Motor neuron (in vitro differentiated cells): ENCODE measurements at regions not wholly inside any gene's neighbourhood (a gene's known extent, or its start where the extent isn't known, plus 50 kb on each side); places are given as distances from the start of the nearest gene placed in this dataset.

ENCODE experiments used
- ATAC-seq, 8 experiments: fragments of 200-7000 bp; cut with Tn5 transposase; replicated peaks in 6 of 8; 2 replicates each; pipeline ENCODE4 v1.8.0; 2021; ENCODE audit warnings: mild to moderate bottlenecking in 8 of 8, moderate library complexity in 8 of 8
- H3K27ac ChIP-seq, 2 donors: fragments of 250-450 bp; sonication (Bioruptor Pico); 2 replicates each; pipeline ENCODE4 v1.9.0; 2021; ENCODE audit warnings: antibody characterized with exemption in 2 of 2, mild to moderate bottlenecking in 2 of 2, moderate library complexity in 1 of 2
- H3K4me1 ChIP-seq, 2 donors: fragments of 250-450 bp; sonication (Bioruptor Pico); replicated peaks in 1 of 2; 2 replicates each; pipeline ENCODE4 v1.6.1; 2021; ENCODE audit warnings: antibody characterized with exemption in 2 of 2, mild to moderate bottlenecking in 2 of 2, moderate library complexity in 1 of 2
- H3K4me3 ChIP-seq, 5 donors: fragments of 250-450 bp; sonication (Bioruptor Pico); 2 replicates each; pipeline ENCODE4 v1.9.0; 2021; ENCODE audit warnings: antibody characterized with exemption in 5 of 5, mild to moderate bottlenecking in 5 of 5, moderate library complexity in 4 of 5
- WGBS, 10 experiments: fragments of 450-650 bp; shearing (Covaris generic); methylation state at CpG; one replicate each; pipeline ENCODE4 v1.0.0; 2022; 5-methylcytosine and 5-hydroxymethylcytosine counted together
- in situ Hi-C, 9 experiments: fragments of 400-800 bp; cut with MboI; loops; one replicate each; pipeline ENCODE4 v1.15.0; 2021; ENCODE audit warnings: low sequenced_read_pairs in 9 of 9, low pct_unique_long_range_greater_than_20kb in 2 of 9; ENCODE audit not compliant: unreplicated experiment in 9 of 9

GRCh38 chr5:110844251-110844650 is 105.4 kb downstream of the SLC25A46 start:
- in situ Hi-C loops = no loop called here
- ATAC-seq = no peak
- H3K27ac ChIP-seq = no peak overlapping the region
- H3K4me1 ChIP-seq = no peaks in the 10 kb centered on the region
- H3K4me3 ChIP-seq = no peak overlapping the region

GRCh38 chr5:110846398-110847001 is 107.7 kb downstream of the SLC25A46 start:
- no peaks in the 10 kb centered on the region for H3K4me1 ChIP-seq
- in situ Hi-C loops = no loop called here
- 4 to 90% (median 66%) methylated on average over 2 to 4 of the region's 4 CpGs for WGBS, 10 experiments
- H3K4me3 ChIP-seq = no peak overlapping the region
- peak in 3 of 8 experiments; percentile 61 to 76 (median 74) for ATAC-seq
- H3K27ac ChIP-seq = no peak overlapping the region

- ATAC-seq = no peak
- 0 to 80% (median 29%) methylated on average over 1 of the region's 1 CpG; no CpG with 5 or more reads in 3 of the 10 experiments for WGBS, 10 experiments
- in situ Hi-C loops = no loop called here
- Histone ChIP-seq H3K27ac (no peak overlapping the region), H3K4me1 (no peaks in the 10 kb centered on the region), H3K4me3 (no peak overlapping the region)
These were observed 112.5 kb downstream of the SLC25A46 start for GRCh38 chr5:110851357-110851756.

GRCh38 chr5:110852053-110852452 is 113.2 kb downstream of the SLC25A46 start:
- ATAC-seq = no peak
- in situ Hi-C loops = no loop called here
- no peaks in the 10 kb centered on the region for H3K4me1 ChIP-seq
- no peak overlapping the region for H3K4me3 ChIP-seq
- no peak overlapping the region for H3K27ac ChIP-seq

GRCh38 chr5:110852541-110852940 is 113.7 kb downstream of the SLC25A46 start:
- Histone ChIP-seq H3K27ac (no peak overlapping the region), H3K4me1 (no peaks in the 10 kb centered on the region), H3K4me3 (no peak overlapping the region)
- ATAC-seq = no peak
- in situ Hi-C loops = no loop called here
- 29 to 100% (median 83%) methylated on average over 1 of the region's 1 CpG; no CpG with 5 or more reads in 3 of the 10 experiments for WGBS, 10 experiments

GRCh38 chr5:110853267-110853666 is 114.5 kb downstream of the SLC25A46 start:
- no peaks in the 10 kb centered on the region for H3K4me1 ChIP-seq
- no peak overlapping the region for H3K4me3 ChIP-seq
- WGBS, 10 experiments = 8 to 80% (median 50%) methylated on average over 1 to 3 of the region's 3 CpGs; no CpG with 5 or more reads in 2 of the 10 experiments
- no peak overlapping the region for H3K27ac ChIP-seq
- ATAC-seq = peak in 2 of 8 experiments; percentile 34 to 52
- in situ Hi-C loops = no loop called here

- in situ Hi-C loops = no loop called here
- Histone ChIP-seq H3K4me3 (no peak overlapping the region), H3K27ac (no peak overlapping the region), H3K4me1 (no peaks in the 10 kb centered on the region)
- no peak for ATAC-seq
- 11 to 88% (median 56%) methylated on average over 1 of the region's 1 CpG; no CpG with 5 or more reads in 2 of the 10 experiments for WGBS, 10 experiments
These were observed 115.4 kb downstream of the SLC25A46 start for GRCh38 chr5:110854200-110854599.

- Histone ChIP-seq H3K27ac (no peak overlapping the region), H3K4me3 (no peak overlapping the region), H3K4me1 (no peaks in the 10 kb centered on the region)
- WGBS, 10 experiments = 0 to 86% (median 71%) methylated on average over 1 of the region's 1 CpG; no CpG with 5 or more reads in 5 of the 10 experiments
- in situ Hi-C loops = no loop called here
- no peak for ATAC-seq
These were observed 117.2 kb downstream of the SLC25A46 start for GRCh38 chr5:110855961-110856360.

GRCh38 chr5:110865400-110866094 is 126.7 kb downstream of the SLC25A46 start:
- H3K4me3 ChIP-seq = no peak overlapping the region
- 20 to 100% (median 75%) methylated on average over 1 to 4 of the region's 4 CpGs; no CpG with 5 or more reads in 2 of the 10 experiments for WGBS, 10 experiments
- peak in 4 of 8 experiments; percentile 33 to 88 (median 84) for ATAC-seq
- in situ Hi-C loops = no loop called here
- H3K4me1 ChIP-seq = no peaks in the 10 kb centered on the region
- no peak overlapping the region for H3K27ac ChIP-seq

- no peak for ATAC-seq
- H3K4me1 ChIP-seq = no peaks in the 10 kb centered on the region
- H3K4me3 ChIP-seq = no peak overlapping the region
- WGBS, 10 experiments = 0 to 100% (median 81%) methylated on average over 1 to 4 of the region's 4 CpGs; no CpG with 5 or more reads in 1 of the 10 experiments
- no peak overlapping the region for H3K27ac ChIP-seq
- in situ Hi-C loops = no loop called here
These were observed 131.1 kb downstream of the SLC25A46 start for GRCh38 chr5:110869927-110870326.

GRCh38 chr5:110872200-110872599 is 133.4 kb downstream of the SLC25A46 start:
- Histone ChIP-seq H3K27ac (no peak overlapping the region), H3K4me3 (no peak overlapping the region), H3K4me1 (no peaks in the 10 kb centered on the region)
- ATAC-seq = no peak
- WGBS, 10 experiments = 80 to 100% methylated on average over 1 of the region's 15 CpGs; no CpG with 5 or more reads in 8 of the 10 experiments
- in situ Hi-C loops = no loop called here

GRCh38 chr5:110872963-110873362 is 134.2 kb downstream of the SLC25A46 start:
- no peak for ATAC-seq

GRCh38 chr5:110873773-110874437 is 135.1 kb downstream of the SLC25A46 start:
- Histone ChIP-seq H3K4me1 (no peaks in the 10 kb centered on the region), H3K4me3 (no peak overlapping the region), H3K27ac (no peak overlapping the region)
- no peak for ATAC-seq
- in situ Hi-C loops = no loop called here
- whole genome bisulfite sequencing, 10 experiments = 0 to 83% (median 13%) methylated on average over 1 to 3 of the region's 3 CpGs; no CpG with 5 or more reads in 1 of the 10 experiments

More at GRCh38 chr5:110872963-110873362, 134.2 kb downstream of the SLC25A46 start:
- Histone ChIP-seq H3K4me1 (no peaks in the 10 kb centered on the region), H3K4me3 (no peak overlapping the region), H3K27ac (no peak overlapping the region)
- WGBS, 10 experiments = 50 to 100% (median 100%) methylated on average over 1 of the region's 7 CpGs; no CpG with 5 or more reads in 5 of the 10 experiments
- in situ Hi-C loops = no loop called here
